Left ventricle myocardium inferior (tissue), 1 donor: ENCODE measurements at regions not wholly inside any gene's neighbourhood (a gene's known extent, or its start where the extent isn't known, plus 50 kb on each side); places are given as distances from the start of the nearest gene placed in this dataset.

Source experiments
- DNase-seq: peaks from one replicate; pipeline ENCODE4 v3.0.0-alpha.2; 2020
- H3K27ac ChIP-seq: fragments of 200-600 bp; replicated peaks from 2 replicates; pipeline ENCODE4 v1.8.0; 2021
- H3K27me3 ChIP-seq: fragments of 200-600 bp; 2 replicates; pipeline ENCODE4 v1.8.0; 2021; ENCODE audit warnings: low read depth
- H3K36me3 ChIP-seq: fragments of 200-600 bp; 2 replicates; pipeline ENCODE4 v1.8.0; 2021
- H3K4me1 ChIP-seq: fragments of 200-600 bp; 2 replicates; pipeline ENCODE4 v1.8.0; 2021
- H3K4me3 ChIP-seq: fragments of 200-600 bp; 2 replicates; pipeline ENCODE4 v1.8.0; 2021; ENCODE audit warnings: mild to moderate bottlenecking, moderate library complexity
- H3K9me3 ChIP-seq: fragments of 200-600 bp; replicated peaks from 2 replicates; pipeline ENCODE4 v1.8.0; 2021
- intact Hi-C: fragments of 100-400 bp; cut with micrococcal nuclease; formaldehyde crosslinking; loops from one replicate; pipeline ENCODE4 v1.11.0; 2022
- TF ChIP-seq, protein P1 (sequence below): fragments of 200-600 bp; IDR thresholded peaks from 2 replicates; pipeline ENCODE4 v1.8.0; 2021; ENCODE audit warnings: antibody characterized with exemption, mild to moderate bottlenecking, borderline replicate concordance
- donor health status: DM: no; HTN: yes; CAD: no; lungs with severe emphysema.

DNA sequence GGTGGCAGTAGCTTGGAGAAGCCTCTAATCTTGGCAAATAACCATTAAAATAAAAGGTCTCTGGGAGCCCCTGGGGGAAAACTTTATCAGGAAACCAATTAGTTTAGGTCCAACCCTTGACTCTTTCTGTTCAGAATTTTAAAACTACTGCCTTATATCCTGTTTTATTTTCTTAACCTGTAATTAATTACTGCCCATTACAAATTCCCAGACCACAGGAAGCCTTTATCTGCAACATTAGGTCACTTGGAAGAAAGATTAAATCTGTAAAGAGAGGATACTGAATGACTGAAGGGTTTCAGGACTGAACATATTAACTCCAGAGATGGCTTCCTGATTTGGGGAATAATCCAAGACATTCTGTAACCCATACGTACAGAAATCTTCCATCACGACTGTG lies 320.5 kb upstream of the SORCS1 start:
- intact Hi-C loops: no loop called here
- Histone ChIP-seq H3K4me1 (no peaks in the 10 kb centered on the region), H3K9me3 (no peaks in the 10 kb centered on the region), H3K27me3 (no peaks in the 10 kb centered on the region), H3K36me3 (no peaks in the 10 kb centered on the region), H3K4me3 (no peak overlapping the region), H3K27ac (no peak overlapping the region)
- TF ChIP-seq, protein P1, sequence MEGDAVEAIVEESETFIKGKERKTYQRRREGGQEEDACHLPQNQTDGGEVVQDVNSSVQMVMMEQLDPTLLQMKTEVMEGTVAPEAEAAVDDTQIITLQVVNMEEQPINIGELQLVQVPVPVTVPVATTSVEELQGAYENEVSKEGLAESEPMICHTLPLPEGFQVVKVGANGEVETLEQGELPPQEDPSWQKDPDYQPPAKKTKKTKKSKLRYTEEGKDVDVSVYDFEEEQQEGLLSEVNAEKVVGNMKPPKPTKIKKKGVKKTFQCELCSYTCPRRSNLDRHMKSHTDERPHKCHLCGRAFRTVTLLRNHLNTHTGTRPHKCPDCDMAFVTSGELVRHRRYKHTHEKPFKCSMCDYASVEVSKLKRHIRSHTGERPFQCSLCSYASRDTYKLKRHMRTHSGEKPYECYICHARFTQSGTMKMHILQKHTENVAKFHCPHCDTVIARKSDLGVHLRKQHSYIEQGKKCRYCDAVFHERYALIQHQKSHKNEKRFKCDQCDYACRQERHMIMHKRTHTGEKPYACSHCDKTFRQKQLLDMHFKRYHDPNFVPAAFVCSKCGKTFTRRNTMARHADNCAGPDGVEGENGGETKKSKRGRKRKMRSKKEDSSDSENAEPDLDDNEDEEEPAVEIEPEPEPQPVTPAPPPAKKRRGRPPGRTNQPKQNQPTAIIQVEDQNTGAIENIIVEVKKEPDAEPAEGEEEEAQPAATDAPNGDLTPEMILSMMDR: no peak
- no peak for DNase-seq

DNA sequence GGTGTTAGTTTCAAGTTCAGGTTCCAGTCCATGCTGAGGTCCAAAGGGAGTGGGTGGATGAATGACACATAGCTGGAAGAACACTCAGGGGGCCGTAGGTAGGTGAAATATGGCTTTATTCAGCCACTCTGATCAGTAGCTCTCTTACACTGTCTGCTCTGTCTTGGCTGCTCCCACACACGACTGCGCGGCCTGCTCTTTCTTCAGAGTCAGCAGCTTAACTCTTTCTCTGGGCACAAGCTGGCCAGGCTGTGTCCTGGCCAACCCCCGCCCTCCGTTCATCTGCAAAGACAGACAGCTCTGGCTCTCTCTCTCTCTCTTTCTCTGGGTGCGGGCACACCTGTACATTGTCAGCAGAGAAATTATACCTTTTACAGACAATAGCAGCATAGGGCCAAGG lies 317.4 kb upstream of the SORCS1 start:
- DNase-seq: no peak
- no peaks in the 10 kb centered on the region for H3K4me1 ChIP-seq
- intact Hi-C loops: no loop called here
- TF ChIP-seq, protein P1: no peak
- H3K36me3 ChIP-seq: no peaks in the 10 kb centered on the region
- H3K27me3 ChIP-seq: no peaks in the 10 kb centered on the region
- H3K9me3 ChIP-seq: no peaks in the 10 kb centered on the region
- no peak overlapping the region for H3K27ac ChIP-seq
- no peak overlapping the region for H3K4me3 ChIP-seq

GRCh38 chr10:107481224-107481623 lies 316.7 kb upstream of the SORCS1 start:
- intact Hi-C loops: no loop called here
- Histone ChIP-seq H3K27ac (no peak overlapping the region), H3K27me3 (no peaks in the 10 kb centered on the region), H3K9me3 (no peaks in the 10 kb centered on the region), H3K4me3 (no peak overlapping the region), H3K4me1 (no peaks in the 10 kb centered on the region), H3K36me3 (no peaks in the 10 kb centered on the region)
- no peak for DNase-seq
- TF ChIP-seq, protein P1: no peak

DNA sequence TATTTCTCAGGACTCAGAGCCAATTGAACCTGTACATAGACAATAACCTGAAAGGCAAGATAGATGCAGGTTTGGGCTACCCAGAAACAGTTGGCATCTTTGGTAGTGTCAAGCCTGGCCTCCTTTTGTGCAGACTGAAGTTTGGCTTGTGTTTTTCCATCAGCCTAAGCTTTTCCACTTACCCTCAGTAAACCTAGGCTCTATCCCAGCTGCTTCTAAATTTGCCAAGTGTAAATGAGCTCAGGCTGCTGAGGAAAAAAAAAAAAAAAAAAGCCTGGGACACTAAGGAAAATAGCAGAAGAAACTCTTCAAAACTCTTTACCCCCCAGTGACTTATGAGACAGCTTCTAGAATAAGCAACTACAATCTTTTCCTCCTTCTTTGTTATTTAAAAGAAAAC lies 316.3 kb upstream of the SORCS1 start:
- Histone ChIP-seq H3K27ac (no peak overlapping the region), H3K4me1 (no peaks in the 10 kb centered on the region), H3K27me3 (no peaks in the 10 kb centered on the region), H3K4me3 (no peak overlapping the region), H3K36me3 (no peaks in the 10 kb centered on the region), H3K9me3 (no peaks in the 10 kb centered on the region)
- intact Hi-C loops: no loop called here
- no peak for DNase-seq
- TF ChIP-seq, protein P1: no peak

GRCh38 chr10:107477266-107477665 lies 312.8 kb upstream of the SORCS1 start:
- no peak overlapping the region for H3K4me3 ChIP-seq
- no peak for DNase-seq
- H3K27ac ChIP-seq: no peak overlapping the region
- intact Hi-C loops: no loop called here
- no peaks in the 10 kb centered on the region for H3K9me3 ChIP-seq
- H3K4me1 ChIP-seq: no peaks in the 10 kb centered on the region
- TF ChIP-seq, protein P1: no peak
- H3K27me3 ChIP-seq: no peaks in the 10 kb centered on the region
- H3K36me3 ChIP-seq: no peaks in the 10 kb centered on the region

- DNase-seq: no peak
These were observed 311.9 kb upstream of the SORCS1 start for GRCh38 chr10:107476408-107476807.

More at GRCh38 chr10:107476408-107476807, 311.9 kb upstream of the SORCS1 start:
- TF ChIP-seq, protein P1: no peak
- Histone ChIP-seq H3K4me1 (no peaks in the 10 kb centered on the region), H3K9me3 (no peaks in the 10 kb centered on the region), H3K27ac (no peak overlapping the region), H3K4me3 (no peak overlapping the region), H3K36me3 (no peaks in the 10 kb centered on the region), H3K27me3 (no peaks in the 10 kb centered on the region)
- intact Hi-C loops: no loop called here
